T follicular helper cell (primary cell): ENCODE measurements at regions not wholly inside any gene's neighbourhood (a gene's known extent, or its start where the extent isn't known, plus 50 kb on each side); places are given as distances from the start of the nearest gene placed in this dataset.
"Not testable (repeated sequence)": the region's sequence is repeated elsewhere in the genome, so short reads cannot be mapped to it uniquely, and the experiment has no call there.

Experiments used
- DNase-seq: peaks from one replicate; pipeline ENCODE4 v3.0.0-alpha.2; 2020; ENCODE audit warnings: low read depth

DNA sequence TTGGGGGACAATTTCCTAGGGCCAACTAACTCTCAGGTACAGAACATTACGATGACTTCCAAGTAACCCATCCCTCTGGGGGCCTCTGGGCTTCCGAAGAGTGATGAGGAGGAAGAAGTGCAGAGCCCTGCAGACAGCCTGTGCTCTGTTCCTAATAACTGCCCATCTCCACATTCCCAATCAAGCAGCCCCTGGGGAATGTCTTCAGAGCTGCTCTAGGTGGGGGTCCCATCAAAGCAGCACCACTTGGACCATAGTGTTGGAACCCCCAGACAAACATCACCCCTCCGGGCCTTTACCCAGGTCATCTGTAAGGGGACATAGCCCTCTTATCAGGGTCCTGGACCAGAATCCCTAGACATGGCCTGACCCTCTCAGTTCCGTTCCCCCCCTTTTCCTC, 357.3 kb downstream of the NPHP4 start:
- no peak for DNase-seq

DNA sequence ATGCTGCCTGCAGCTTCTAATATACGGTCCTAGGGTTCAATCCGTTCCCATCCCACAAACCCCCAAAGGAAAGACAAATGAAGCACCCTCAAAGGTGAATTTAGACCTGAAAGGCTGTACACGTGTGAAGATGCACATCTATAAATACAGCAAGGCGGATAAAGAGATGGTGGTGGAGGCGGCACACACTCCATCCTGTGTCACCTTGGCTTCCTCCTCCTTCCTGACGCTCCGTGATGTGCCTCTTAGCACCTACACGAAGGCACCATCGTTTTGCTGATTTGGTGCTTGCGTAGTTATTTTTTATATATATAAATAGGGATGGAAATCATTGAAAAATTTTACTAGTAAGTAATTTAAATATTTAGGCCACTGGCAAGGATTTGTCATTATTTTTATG, 359.4 kb downstream of the NPHP4 start:
- no peak for DNase-seq

DNA sequence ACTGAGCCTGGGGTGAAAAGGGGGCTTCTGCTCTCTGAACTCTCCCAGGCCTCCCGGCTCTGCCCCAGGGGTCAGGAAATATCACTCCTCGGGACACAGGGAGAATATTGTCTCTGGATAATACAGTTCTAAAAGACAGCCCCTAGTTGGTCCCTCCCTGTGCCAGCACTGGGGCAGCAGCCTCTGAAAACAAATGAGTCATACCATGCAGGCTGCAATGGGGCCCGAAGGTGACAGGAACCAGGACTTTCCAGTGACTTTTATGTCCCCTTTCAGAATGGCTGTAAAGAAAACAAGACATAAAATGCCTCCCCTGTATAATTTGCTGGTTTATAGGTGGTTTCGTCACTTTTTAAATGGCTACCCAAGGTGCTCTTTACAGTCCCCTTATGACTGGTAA, 360.0 kb downstream of the NPHP4 start:
- no peak for DNase-seq

DNA sequence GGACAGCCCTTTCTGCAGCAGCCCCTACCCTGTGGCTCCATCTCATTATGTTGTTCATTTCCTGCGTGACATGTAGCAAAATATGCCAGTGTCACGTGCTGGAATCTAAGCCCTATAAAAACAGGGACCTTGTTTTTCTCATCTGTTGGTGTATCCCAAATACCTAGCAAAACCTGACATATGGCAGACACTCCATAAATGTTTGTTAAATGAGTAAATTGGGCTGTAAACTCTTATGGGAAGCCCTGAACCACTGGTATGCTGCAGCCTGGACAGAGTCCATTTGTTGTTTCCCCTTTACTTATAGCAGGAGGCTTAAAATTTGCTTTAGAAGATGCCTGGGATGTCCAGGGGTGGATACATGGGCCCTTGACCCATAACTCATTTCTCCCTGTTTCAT, 363.8 kb downstream of the NPHP4 start:
- no peak for DNase-seq

DNA sequence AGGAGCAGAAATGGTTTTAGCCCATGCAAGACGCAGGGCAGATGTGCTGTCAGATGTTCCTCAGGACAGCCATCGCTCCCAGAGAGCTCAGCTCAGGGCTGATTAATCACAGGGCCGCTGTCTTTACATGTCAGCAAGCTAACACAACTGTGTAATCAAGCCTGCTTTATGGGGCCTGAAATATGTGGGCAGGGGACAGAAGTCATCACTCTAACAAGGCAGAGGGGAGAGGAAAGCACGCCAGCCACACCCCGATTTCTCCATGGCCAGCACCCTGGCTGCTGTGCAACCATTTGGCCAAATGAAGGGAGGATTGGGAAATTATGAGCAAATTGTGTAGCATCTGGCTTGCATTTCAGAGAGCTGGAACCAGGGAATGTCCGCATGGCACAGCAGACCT, 368.8 kb downstream of the NPHP4 start:
- DNase-seq: no peak

DNA sequence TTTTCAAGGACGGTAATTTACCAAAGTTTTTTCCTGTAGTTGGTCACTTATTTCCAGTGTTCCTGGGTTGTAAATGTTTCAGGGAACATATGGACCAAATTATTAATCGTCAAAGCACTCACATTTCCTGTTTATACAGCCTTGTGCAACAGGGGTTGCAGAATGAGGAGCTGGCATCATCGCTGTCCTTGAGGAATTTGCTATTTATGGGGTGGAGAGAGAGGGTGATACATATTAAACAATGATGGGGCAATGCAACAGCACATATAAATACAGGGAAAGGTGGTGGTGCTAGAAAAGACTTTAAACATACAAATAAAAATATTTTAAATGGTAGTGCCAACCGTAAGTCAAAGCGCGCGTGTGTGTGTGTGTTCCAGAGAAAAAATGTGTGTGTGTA, 369.8 kb downstream of the NPHP4 start:
- no peak for DNase-seq

DNA sequence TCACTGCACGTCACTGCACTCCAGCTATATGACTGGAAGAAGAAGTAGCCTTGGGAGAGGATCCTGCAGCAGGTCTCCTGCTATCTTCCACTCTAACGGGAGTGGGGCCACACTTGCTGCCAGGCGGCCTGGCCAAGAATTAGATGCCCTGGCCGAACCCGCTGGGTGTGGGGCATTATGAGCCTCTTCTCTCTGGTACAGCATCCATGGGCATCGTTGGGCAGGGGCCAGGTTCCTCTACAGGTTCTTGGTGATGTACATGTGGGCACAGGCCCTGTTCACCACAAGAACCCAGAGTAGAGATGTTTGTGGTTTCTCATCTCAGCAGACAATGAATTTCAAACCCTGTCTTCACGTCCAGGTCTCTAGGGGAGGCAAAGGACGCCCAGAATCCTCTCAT, 370.5 kb downstream of the NPHP4 start:
- DNase-seq: no peak

DNA sequence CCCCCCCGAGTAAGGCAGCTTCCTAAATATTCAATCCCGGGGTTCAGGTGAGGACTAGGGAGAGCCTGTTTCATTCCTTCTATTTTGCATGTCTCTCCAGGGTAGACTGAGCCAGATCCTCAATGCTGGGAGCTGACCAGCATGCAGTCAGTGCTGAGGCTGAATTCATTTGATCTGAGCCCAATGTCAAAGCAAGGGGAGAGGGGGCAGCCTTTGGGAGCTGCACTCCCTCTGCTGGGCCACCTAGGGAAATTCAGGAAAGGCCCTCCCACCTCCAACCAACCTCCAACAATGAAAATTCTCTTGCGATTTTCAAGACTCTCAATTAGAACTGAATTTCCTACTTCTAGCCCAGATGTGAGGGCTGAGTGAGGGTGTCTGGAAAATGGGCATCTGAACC, 371.2 kb downstream of the NPHP4 start:
- DNase-seq: no peak

DNA sequence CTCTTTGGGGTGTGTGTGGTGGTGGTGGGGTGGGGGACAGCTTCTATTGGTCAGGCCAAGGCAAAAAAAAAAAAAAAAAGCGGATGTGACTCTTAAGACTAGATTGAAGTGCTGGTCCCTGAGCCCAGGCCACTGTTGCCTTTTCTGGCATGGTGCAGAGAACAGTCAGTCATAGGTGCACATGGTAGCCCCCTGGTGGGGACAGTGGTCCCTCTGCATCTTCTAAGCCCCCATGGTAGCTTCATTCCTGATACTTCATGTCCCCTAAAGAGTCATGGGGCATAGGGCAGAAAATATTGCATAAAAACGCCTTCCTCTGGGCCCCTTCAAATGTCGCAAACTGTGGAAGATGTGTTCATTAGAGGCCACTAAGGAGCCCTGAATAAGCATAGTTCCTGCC, 371.8 kb downstream of the NPHP4 start:
- DNase-seq: no peak

DNA sequence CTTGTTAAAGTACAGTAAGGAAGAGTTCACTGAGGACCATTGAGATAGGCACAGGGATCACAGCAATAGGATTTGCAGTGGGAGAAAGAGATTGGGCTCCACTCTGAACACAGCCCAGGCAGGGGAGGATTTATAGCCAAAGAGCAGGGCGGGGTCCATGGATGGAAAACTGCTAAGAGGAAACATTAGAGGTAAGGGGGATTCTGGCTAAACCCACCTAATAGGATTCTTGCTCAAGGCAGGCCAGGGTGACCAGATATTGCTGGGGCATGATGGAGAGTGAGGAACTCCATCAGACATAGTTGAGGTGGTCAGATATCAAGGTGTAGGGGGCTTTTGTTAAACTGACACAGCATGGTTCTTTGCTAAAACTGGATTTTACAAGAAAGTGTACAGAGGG, 372.8 kb downstream of the NPHP4 start:
- DNase-seq: no peak

DNA sequence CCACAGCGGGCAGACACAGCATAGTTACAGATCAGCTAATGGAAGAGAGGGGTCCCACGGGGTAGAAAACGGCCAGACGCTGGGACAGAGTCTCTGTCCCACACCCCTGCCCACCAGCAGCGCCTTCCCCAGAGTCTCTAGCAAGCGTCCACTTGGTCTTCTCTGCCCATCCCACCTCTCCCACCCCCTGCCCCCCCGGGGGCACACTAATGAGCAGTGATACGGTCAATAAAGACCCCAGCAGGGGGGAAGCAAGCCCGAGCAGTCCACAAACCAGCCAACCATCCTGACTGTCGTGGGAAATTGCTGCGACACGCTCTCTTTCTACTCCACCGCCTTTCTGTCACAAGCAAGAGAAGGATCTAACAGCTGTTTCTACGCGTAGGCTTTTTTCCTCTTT, 374.7 kb downstream of the NPHP4 start:
- no peak for DNase-seq

DNA sequence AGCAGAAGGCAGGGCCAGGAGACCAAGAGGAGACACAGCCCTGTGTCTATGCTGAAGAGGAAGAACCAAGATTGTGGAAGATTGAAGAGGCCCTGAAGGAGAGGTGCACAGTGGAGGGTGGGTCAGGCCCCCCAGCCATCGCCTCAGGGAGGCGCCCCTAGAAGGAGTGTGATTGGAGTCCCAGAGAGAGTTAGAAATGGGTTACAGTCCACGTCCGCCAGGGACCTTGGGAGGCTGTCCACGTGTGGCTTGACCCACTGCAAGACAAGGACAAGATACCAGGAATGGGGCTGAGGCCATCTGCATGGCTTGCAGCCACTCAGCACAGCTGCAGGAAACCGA, 375.1 kb downstream of the NPHP4 start:
- no peak for DNase-seq

DNA sequence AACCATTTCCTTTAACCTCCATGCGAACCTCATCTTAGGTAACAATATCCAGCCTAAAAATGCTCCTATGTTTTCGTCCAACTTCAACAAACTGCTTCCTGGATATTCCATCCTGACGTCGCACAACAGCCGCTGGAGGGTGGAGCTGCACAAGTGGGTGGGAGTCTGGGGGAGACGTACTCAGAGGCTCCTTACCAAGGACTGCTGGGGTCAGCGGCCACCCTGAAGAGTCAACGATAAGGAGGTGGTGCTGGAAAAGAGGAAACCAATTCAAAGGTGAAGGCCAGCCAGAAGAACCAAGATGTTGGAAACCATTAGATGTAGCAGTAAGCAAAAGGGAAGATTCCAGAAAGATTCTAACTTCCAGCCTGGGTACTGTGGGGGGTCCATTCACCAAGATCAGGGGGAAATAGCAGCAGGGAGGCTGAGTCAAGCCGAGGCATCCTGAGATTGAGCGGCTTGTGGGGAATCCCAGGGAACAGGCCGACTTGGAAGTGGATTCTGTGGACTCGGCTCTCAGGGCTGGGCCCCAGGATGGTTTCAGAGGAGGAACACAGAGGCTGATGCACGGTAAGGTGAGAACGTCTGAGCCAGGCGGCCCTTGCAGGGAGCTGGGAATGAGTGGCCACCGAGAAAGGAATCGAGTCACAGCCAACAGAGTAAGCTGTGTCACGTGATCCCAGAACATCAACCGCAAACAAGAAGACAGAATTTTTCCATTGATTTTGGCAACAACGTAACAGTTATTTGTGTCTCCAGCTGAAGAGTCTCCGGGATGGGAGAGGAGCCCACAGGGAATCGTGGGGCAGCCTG, 375.7 kb downstream of the NPHP4 start:
- no peak for DNase-seq

DNA sequence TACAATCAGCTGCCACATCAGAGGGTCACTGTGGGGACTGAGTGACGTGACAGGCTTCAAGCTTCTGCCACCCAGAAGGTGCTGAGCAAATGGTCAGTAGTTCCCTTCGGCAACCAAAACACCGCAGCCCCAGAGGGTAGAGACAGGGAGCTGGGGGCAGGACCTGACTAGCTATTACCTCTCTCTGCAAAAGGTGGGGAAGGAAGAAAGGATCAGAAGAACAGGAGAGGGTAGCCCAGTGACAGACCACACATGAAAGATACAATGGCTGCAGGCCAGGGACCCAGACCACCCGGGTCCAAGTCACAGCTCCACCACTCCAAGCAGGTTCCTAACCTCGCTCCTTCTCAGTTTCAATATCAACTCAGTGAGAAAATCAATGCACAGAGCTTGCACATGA, 377.1 kb downstream of the NPHP4 start:
- no peak for DNase-seq

DNA sequence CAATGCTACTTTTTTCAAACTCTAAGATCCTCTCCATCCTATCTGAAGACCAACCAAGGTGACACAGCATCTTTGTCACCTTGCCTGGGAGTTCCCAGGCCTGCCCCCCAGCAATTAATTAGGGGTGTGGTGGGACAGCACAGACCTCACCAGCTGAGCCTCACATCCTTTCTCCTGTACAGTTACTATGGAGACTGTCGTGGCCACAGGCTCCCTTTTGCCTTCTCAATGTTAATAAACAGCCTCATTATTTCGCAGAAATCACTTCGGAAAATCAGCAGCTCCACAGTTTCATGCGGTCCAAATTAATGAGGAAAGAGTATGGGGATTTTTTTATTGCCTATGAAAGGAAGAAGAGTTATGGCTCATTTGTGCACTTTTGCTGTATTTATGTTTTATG, 378.3 kb downstream of the NPHP4 start:
- DNase-seq: no peak

DNA sequence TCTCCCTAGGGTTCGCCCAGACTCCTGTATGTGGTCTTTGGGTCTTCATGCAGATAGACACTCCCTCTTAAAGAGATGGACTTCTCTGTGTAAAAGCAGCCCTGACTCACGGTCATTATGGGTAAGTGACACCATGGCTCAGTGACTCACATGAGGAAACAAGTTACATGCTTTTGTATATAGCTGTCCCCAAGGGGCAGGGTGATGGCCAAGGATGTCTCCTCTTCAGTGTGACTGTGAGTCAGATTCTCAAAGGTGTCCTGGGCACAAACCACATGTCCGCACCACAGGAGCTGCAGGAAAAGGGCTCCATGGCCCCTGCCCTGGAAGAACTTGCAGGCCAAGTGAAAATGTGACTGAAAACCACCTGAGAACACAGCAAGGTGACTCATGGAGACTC, 380.4 kb downstream of the NPHP4 start:
- DNase-seq: no peak

DNA sequence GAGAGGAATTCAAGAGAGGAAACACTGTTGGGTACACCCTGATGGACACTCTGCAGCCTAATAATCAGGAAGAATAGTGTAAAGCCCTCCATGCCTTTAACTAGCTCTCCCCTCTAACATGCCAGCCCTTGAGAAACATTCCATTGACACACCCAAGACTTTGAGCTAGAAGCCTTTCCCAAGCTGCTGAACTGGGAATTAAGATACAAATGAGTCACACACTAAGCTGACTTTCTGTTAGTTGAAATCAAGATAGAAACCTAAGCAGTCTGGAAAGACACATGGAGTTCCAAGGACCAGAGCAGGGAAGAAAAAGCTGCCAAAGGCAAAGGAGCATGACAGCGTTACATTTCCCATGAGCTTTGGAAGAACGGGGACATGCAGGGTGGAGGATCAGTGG, 380.8 kb downstream of the NPHP4 start:
- DNase-seq: no peak

DNA sequence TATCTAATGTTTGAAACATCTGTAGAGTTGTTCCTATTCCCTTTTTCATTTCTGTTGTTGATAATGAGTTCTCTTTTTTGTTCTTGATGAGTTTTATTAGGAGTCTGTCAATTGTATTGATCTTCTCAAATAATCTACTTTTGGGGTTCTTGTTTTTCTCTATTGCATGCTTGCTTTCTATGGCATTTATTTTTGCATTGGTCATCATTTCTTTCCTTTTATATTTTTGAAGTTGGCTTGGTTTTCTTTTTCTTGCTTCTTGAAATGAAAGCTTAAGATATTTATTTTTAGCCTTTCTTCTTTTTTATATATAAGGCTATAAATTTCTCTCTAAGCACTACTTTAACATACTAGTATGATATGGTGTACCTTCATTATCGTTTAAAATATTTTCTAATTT, 381.8 kb downstream of the NPHP4 start:
- no peak for DNase-seq

DNA sequence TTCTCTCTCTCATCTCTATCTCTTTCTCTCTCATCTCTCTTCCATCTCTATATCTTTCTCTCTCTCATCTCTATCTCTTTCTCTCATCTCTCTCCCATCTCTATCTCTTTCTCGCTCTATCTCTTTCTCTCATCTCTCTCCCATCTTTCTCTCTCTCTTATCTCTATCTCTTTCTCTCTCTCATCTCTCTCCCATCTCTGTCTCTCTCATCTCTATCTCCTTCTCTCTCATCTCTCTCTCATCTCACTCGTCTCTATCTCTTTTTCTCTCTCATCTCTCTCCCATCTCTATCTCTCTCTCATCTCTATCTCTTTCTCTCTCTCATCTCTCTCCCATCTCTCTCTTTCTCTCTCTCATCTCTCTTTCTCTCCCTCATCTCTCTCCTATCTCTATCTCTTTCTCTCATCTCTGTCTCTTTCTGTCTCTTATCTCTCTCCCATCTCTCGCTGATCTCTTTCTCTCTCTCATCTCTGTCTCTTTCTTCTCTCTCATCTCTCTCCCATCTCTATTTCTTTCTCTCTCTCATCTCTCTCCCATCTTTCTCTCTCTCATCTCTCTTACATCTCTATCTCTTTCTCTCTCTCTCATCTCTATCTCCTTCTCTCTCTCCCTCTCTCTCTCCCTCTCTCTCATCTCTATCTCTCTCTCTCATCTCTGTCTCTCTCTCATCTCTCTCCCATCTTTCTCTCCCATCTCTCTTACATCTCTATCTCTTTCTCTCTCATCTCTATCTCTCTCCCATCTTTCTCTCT, 388.7 kb downstream of the NPHP4 start:
- no peak for DNase-seq

DNA sequence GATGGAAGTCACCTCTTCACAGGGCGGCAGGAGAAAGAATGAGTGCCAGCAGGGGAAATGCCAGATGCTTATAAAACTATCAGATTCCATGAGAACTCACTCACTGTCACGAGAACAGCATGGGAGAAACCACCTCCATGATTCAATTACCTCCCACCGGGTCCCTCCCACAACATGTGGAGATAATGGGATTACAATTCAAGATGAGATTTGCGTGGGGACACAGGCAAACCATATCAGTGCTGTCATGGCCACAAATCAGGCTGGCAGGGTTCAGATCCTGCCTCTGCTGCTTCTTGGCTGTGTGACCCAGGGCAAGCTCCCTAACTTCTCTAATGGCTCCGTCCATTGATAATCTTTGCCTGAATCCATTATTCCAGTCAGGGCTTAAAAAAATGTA, 389.5 kb downstream of the NPHP4 start:
- not testable (repeated sequence) for DNase-seq

DNA sequence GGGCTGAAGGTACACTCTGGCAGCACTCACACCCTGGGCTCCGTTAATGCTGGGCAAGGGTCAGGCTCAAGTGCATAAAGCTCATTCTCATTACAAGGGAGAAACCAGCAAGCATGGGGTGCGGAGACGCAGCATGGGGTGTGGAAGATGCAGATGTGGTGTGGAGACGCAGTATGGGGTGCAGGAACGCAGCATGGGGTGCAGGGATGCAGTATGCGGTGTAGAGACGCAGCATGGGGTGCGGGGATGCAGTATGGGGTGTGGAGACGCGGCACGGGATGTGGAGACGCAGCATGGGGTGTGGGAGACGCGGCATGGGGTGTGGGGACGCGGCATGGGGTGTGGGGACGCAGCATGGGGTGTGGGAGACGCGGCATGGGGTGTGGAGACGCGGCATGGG, 390.7 kb downstream of the NPHP4 start:
- no peak for DNase-seq

DNA sequence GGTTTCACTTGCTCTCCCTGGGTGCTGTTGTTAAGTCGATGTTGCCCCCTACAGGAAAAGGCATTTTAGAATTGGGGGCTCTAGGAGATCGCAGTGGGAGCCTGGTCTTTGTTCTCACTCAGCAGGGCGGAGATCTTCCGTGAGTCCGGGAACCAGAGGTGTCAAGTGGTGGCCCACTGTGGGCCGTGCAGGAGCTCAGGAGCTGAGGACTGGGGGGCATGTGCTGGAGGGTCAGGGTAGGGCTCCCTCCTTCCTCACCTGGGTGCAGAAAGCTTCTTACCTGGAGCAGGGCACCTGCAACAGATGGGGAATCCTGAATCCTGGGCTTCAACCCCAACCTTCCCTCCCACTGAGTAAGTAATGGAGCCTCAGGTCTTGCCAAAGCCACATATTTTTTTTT, 392.7 kb downstream of the NPHP4 start:
- no peak for DNase-seq

DNA sequence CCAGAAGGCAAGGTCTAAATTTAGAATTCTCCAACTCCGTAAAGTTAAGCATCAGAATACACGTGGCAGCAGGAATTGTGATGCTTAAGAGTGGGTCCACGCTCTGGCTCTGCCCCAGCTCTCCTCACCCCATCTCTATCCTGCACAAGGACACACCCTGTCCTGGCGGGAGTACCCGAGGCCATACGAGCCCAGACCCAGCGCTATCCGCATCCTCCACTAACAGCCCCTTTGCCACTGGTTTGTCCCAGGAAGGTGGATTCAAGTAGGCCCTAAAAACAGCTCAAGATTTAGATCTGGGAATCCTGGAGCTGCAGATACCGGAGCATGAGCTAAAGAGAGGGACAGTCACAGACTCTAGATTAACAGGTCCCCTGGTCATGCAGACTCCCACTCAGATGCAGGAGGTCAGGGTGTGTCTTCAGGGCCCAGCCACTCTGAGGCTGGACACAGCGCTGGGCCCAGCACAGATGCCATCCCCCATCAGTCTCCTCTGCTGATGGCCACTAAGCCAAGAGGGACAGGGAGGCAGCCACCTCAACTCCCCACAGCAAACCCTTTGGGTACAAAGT, 393.3 kb downstream of the NPHP4 start:
- DNase-seq: no peak
